ENCODE measurements at regions not wholly inside any gene's neighbourhood (a gene's known extent, or its start where the extent isn't known, plus 50 kb on each side); places are given as distances from the start of the nearest gene placed in this dataset.

GRCh38 chr1:168913711-168914463 is 184.9 kb upstream of the DPT start:
- TF ChIP-seq, protein P1, sequence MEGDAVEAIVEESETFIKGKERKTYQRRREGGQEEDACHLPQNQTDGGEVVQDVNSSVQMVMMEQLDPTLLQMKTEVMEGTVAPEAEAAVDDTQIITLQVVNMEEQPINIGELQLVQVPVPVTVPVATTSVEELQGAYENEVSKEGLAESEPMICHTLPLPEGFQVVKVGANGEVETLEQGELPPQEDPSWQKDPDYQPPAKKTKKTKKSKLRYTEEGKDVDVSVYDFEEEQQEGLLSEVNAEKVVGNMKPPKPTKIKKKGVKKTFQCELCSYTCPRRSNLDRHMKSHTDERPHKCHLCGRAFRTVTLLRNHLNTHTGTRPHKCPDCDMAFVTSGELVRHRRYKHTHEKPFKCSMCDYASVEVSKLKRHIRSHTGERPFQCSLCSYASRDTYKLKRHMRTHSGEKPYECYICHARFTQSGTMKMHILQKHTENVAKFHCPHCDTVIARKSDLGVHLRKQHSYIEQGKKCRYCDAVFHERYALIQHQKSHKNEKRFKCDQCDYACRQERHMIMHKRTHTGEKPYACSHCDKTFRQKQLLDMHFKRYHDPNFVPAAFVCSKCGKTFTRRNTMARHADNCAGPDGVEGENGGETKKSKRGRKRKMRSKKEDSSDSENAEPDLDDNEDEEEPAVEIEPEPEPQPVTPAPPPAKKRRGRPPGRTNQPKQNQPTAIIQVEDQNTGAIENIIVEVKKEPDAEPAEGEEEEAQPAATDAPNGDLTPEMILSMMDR (IDR thresholded peaks at IDR 0.05; ENCODE audit: borderline replicate concordance, extremely low read depth, low read length, poor library complexity, severe bottlenecking): no peak
- no peak for TF ChIP-seq EZH2 (IDR thresholded peaks at IDR 0.05; ENCODE audit: borderline replicate concordance, low read depth, low read length, severe bottlenecking)
